ENCODE measurements at regions not wholly inside any gene's neighbourhood (a gene's known extent, or its start where the extent isn't known, plus 50 kb on each side); places are given as distances from the start of the nearest gene placed in this dataset.
"Not testable (repeated sequence)": the region's sequence is repeated elsewhere in the genome, so short reads cannot be mapped to it uniquely, and the experiment has no call there.

- no peak for TF ChIP-seq CTCF (conservative IDR thresholded peaks at IDR 0.05; ENCODE audit: low read depth)
- DNase-seq (ENCODE audit: low spot score) = no peak
- H3K27ac ChIP-seq = no peak overlapping the region
- POLR2A ChIA-PET (ENCODE audit: low non-redundant PET) = no interaction called here
- CTCF ChIA-PET = no interaction called here
Measured at GRCh38 chr7:114343949-114344708, 70.5 kb upstream of the FOXP2 start.

GRCh38 chr7:114342431-114343179 lies 72.0 kb upstream of the FOXP2 start:
- POLR2A ChIA-PET (ENCODE audit: low non-redundant PET) = no interaction called here
- no peak overlapping the region for H3K27ac ChIP-seq
- no peak for TF ChIP-seq CTCF (conservative IDR thresholded peaks at IDR 0.05; ENCODE audit: low read depth)
- CTCF ChIA-PET = interaction anchor here (0.6 kb wide), 1 partner anchor 80 kb away, joined by 3 read pairs; no protein-coding TSS in a partner anchor
- no peak for DNase-seq (ENCODE audit: low spot score)

GRCh38 chr7:114341648-114342047 lies 73.0 kb upstream of the FOXP2 start:
- DNase-seq (ENCODE audit: low spot score) = no peak
- POLR2A ChIA-PET (ENCODE audit: low non-redundant PET) = no interaction called here
- CTCF ChIA-PET = no interaction called here
- no peak overlapping the region for H3K27ac ChIP-seq
- no peak for TF ChIP-seq CTCF (conservative IDR thresholded peaks at IDR 0.05; ENCODE audit: low read depth)

GRCh38 chr7:114334989-114335388 lies 79.6 kb upstream of the FOXP2 start:
- no peak overlapping the region for H3K27ac ChIP-seq
- DNase-seq (ENCODE audit: low spot score) = no peak
- POLR2A ChIA-PET (ENCODE audit: low non-redundant PET) = no interaction called here
- TF ChIP-seq CTCF (conservative IDR thresholded peaks at IDR 0.05; ENCODE audit: low read depth) = no peak
- CTCF ChIA-PET = interaction anchor here (0.5 to 0.8 kb wide), 2 partner anchors 44 to 55 kb away, joined by 3 to 4 read pairs; no protein-coding TSS in a partner anchor

- H3K27ac ChIP-seq; CTCF ChIA-PET; DNase-seq (ENCODE audit: low spot score); POLR2A ChIA-PET (ENCODE audit: low non-redundant PET): not testable (repeated sequence)
Measured at GRCh38 chr7:114329458-114329857, 85.2 kb upstream of the FOXP2 start.

GRCh38 chr7:114317450-114318098 lies 97.0 kb upstream of the FOXP2 start:
- CTCF ChIA-PET = no interaction called here
- DNase-seq (ENCODE audit: low spot score) = no peak
- TF ChIP-seq CTCF (conservative IDR thresholded peaks at IDR 0.05; ENCODE audit: low read depth) = no peak
- POLR2A ChIA-PET (ENCODE audit: low non-redundant PET) = no interaction called here
- H3K27ac ChIP-seq = no peak overlapping the region

Data from RWPE1 (cell line).